ENCODE measurements at regions not wholly inside any gene's neighbourhood (a gene's known extent, or its start where the extent isn't known, plus 50 kb on each side); places are given as distances from the start of the nearest gene placed in this dataset.

- TF ChIP-seq CTCF (IDR thresholded peaks at IDR 0.05; ENCODE audit: insufficient read depth, low read length, poor library complexity, severe bottlenecking): no peak
- no peak for TF ChIP-seq EZH2phosphoT487 (conservative IDR thresholded peaks at IDR 0.05; ENCODE audit: low read length)
Observed at GRCh38 chr6:50995036-50995435, 176.4 kb downstream of the TFAP2B start.
